Hepatocyte (in vitro differentiated cells): ENCODE measurements at regions not wholly inside any gene's neighbourhood (a gene's known extent, or its start where the extent isn't known, plus 50 kb on each side); places are given as distances from the start of the nearest gene placed in this dataset.

Experiments used
- DNase-seq: peaks from one replicate; pipeline ENCODE4 v3.0.0-alpha.2; 2016; ENCODE audit warnings: low spot score
- H2AFZ ChIP-seq: fragments of 200-600 bp; sonication (generic); 2 replicates; pipeline ENCODE4 v1.6.0; 2016; ENCODE audit warnings: antibody characterized with exemption, mild to moderate bottlenecking
- H3K27ac ChIP-seq: fragments of 200-600 bp; sonication (generic); 2 replicates; pipeline ENCODE4 v1.5.1; 2016; ENCODE audit warnings: mild to moderate bottlenecking
- H3K27me3 ChIP-seq: fragments of 200-600 bp; sonication (generic); 2 replicates; pipeline ENCODE4 v1.6.1; 2016
- H3K36me3 ChIP-seq: fragments of 200-600 bp; sonication (generic); replicated peaks from 2 replicates; pipeline ENCODE4 v1.5.1; 2016; ENCODE audit warnings: low read depth; ENCODE audit not compliant: insufficient read depth
- H3K4me1 ChIP-seq: fragments of 200-600 bp; sonication (generic); 2 replicates; pipeline ENCODE4 v1.5.1; 2016; ENCODE audit warnings: mild to moderate bottlenecking, moderate library complexity; ENCODE audit not compliant: insufficient read depth
- H3K4me2 ChIP-seq: fragments of 200-600 bp; sonication (generic); 2 replicates; pipeline ENCODE4 v1.6.0; 2016
- H3K4me3 ChIP-seq: fragments of 200-600 bp; sonication (generic); 2 replicates; pipeline ENCODE4 v1.5.1; 2016; ENCODE audit warnings: mild to moderate bottlenecking
- H3K79me2 ChIP-seq: fragments of 200-600 bp; sonication (generic); 2 replicates; pipeline ENCODE4 v1.6.0; 2017; ENCODE audit warnings: mild to moderate bottlenecking
- H3K9me2 ChIP-seq: fragments of 200-600 bp; sonication (generic); replicated peaks from 2 replicates; pipeline ENCODE4 v1.6.0; 2017; ENCODE audit warnings: mild to moderate bottlenecking; ENCODE audit not compliant: insufficient read depth
- H3K9me3 ChIP-seq: fragments of 200-600 bp; sonication (generic); 2 replicates; pipeline ENCODE4 v1.5.1; 2016; ENCODE audit warnings: low read depth, mild to moderate bottlenecking
- H4K20me1 ChIP-seq: fragments of 200-600 bp; sonication (generic); 2 replicates; pipeline ENCODE4 v1.6.0; 2016; ENCODE audit warnings: mild to moderate bottlenecking; ENCODE audit not compliant: insufficient read depth, poor library complexity, severe bottlenecking
- EZH2 ChIP-seq: fragments of 200-600 bp; sonication (generic); IDR thresholded peaks from 2 replicates; pipeline ENCODE4 v1.6.1; 2016; ENCODE audit warnings: antibody characterized with exemption, mild to moderate bottlenecking, borderline replicate concordance
- EZH2phosphoT487 ChIP-seq: fragments of 200-600 bp; sonication (generic); IDR thresholded peaks from one replicate; pipeline ENCODE4 v1.6.1; 2018; ENCODE audit warnings: antibody characterized with exemption, mild to moderate bottlenecking, low read depth, moderate library complexity; ENCODE audit not compliant: unreplicated experiment, severe bottlenecking
- WGBS: methylation state at CpG from one replicate; pipeline ENCODE4 v1.1.6; 2016; ENCODE audit warnings: low lambda C conversion rate; ENCODE audit errors: missing lambda C conversion rate; 5-methylcytosine and 5-hydroxymethylcytosine counted together
- TF ChIP-seq, protein P1 (sequence below): fragments of 200-600 bp; sonication (generic); IDR thresholded peaks from 2 replicates; pipeline ENCODE4 v1.5.1; 2016; ENCODE audit warnings: antibody characterized with exemption, mild to moderate bottlenecking; ENCODE audit not compliant: poor library complexity

- Histone ChIP-seq H3K36me3 (no peaks in the 10 kb centered on the region), H3K79me2 (no peaks in the 10 kb centered on the region), H3K9me2 (no peaks in the 10 kb centered on the region), H3K9me3 (no peaks in the 10 kb centered on the region), H3K27ac (no peak overlapping the region), H2AFZ (no peak overlapping the region), H3K27me3 (no peaks in the 10 kb centered on the region), H4K20me1 (no peaks in the 10 kb centered on the region), H3K4me3 (no peak overlapping the region), H3K4me1 (no peaks in the 10 kb centered on the region), H3K4me2 (no peak overlapping the region)
- WGBS = 87% methylated on average over 5 of the region's 5 CpGs
- no peak for DNase-seq
- TF ChIP-seq EZH2 (no peak), EZH2phosphoT487 (no peak)
- TF ChIP-seq, protein P1, sequence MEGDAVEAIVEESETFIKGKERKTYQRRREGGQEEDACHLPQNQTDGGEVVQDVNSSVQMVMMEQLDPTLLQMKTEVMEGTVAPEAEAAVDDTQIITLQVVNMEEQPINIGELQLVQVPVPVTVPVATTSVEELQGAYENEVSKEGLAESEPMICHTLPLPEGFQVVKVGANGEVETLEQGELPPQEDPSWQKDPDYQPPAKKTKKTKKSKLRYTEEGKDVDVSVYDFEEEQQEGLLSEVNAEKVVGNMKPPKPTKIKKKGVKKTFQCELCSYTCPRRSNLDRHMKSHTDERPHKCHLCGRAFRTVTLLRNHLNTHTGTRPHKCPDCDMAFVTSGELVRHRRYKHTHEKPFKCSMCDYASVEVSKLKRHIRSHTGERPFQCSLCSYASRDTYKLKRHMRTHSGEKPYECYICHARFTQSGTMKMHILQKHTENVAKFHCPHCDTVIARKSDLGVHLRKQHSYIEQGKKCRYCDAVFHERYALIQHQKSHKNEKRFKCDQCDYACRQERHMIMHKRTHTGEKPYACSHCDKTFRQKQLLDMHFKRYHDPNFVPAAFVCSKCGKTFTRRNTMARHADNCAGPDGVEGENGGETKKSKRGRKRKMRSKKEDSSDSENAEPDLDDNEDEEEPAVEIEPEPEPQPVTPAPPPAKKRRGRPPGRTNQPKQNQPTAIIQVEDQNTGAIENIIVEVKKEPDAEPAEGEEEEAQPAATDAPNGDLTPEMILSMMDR = no peak
Measured at GRCh38 chr2:103138123-103138901, 376.5 kb downstream of the TMEM182 start.

DNA sequence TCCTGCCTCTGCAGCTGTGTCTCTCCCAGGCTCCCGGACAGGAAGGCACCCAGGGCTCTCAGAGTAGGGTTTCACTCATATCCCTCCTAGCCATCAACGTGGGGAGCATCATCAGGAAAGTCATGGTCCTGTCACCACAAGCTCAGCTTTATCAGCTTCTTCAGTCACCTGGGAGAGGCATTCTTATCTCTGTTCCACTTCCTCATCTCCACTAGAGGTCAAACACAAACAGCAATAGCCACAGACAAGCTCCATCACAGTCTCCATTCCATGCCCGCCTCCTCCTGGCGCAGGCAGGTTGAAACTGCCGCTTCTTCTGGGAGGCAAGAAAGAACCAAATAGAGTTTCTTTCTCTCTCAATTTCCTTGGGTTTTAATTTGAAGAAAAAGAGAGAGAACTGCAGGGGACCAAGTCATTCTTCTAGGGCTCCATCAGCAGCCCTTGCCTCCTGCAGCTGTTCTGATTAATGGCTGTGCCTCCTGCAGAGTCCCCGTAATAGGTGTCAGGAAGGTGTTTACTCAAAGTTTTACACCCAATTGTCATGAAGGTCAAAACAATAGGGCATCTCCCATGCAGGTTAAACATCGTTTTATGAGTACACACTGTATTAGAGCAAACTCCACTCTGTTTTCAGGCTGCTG lies 377.9 kb downstream of the TMEM182 start:
- H3K9me3 ChIP-seq = no peaks in the 10 kb centered on the region
- no peaks in the 10 kb centered on the region for H3K9me2 ChIP-seq
- no peak overlapping the region for H3K4me2 ChIP-seq
- no peaks in the 10 kb centered on the region for H3K79me2 ChIP-seq
- H3K27ac ChIP-seq = no peak overlapping the region
- WGBS = 31% methylated on average over 7 of the region's 7 CpGs
- H3K36me3 ChIP-seq = no peaks in the 10 kb centered on the region
- no peaks in the 10 kb centered on the region for H4K20me1 ChIP-seq
- no peak for TF ChIP-seq EZH2phosphoT487
- TF ChIP-seq EZH2 = no peak
- TF ChIP-seq, protein P1 = no peak
- H3K27me3 ChIP-seq = no peaks in the 10 kb centered on the region
- H3K4me3 ChIP-seq = no peak overlapping the region
- H3K4me1 ChIP-seq = no peaks in the 10 kb centered on the region
- DNase-seq = no peak
- H2AFZ ChIP-seq = no peak overlapping the region

- Histone ChIP-seq H2AFZ (no peak overlapping the region), H3K9me2 (no peaks in the 10 kb centered on the region), H3K27me3 (no peaks in the 10 kb centered on the region), H3K9me3 (no peaks in the 10 kb centered on the region), H3K36me3 (no peaks in the 10 kb centered on the region), H3K27ac (no peak overlapping the region), H3K4me1 (no peaks in the 10 kb centered on the region), H3K79me2 (no peaks in the 10 kb centered on the region), H4K20me1 (no peaks in the 10 kb centered on the region), H3K4me3 (no peak overlapping the region), H3K4me2 (no peak overlapping the region)
- TF ChIP-seq EZH2phosphoT487 (no peak), EZH2 (no peak)
- TF ChIP-seq, protein P1 = no peak
- no peak for DNase-seq
- 45% methylated on average over 1 of the region's 1 CpG for WGBS
Measured at GRCh38 chr2:103144837-103145236, 383.0 kb downstream of the TMEM182 start.
